SK-N-SH treated with all-trans-retinoic acid at 6 μM for 48 hours (cell line): ENCODE measurements at regions not wholly inside any gene's neighbourhood (a gene's known extent, or its start where the extent isn't known, plus 50 kb on each side); places are given as distances from the start of the nearest gene placed in this dataset.

Experiments
- ATAC-seq: fragments of 200-7000 bp; cut with Tn5 transposase; 3 replicates; pipeline ENCODE4 v1.9.1; 2020; ENCODE audit warnings: mild to moderate bottlenecking, moderate library complexity
- ARNTL ChIP-seq: fragments of 450-650 bp; formaldehyde crosslinking; IDR thresholded peaks from 2 replicates; pipeline ENCODE4 v1.5.0; 2020; ENCODE audit warnings: low read depth, mild to moderate bottlenecking, moderate library complexity, borderline replicate concordance
- BACH2 ChIP-seq: fragments of 250-450 bp; sonication (Bioruptor Pico); IDR thresholded peaks from 2 replicates; pipeline ENCODE4 v1.9.0; 2021; ENCODE audit warnings: mild to moderate bottlenecking, borderline replicate concordance
- CREB5 ChIP-seq: fragments of 250-450 bp; sonication (Bioruptor Pico); IDR thresholded peaks from 2 replicates; pipeline ENCODE4 v1.5.1; 2020; ENCODE audit warnings: low read depth, mild to moderate bottlenecking, moderate library complexity
- ESRRG ChIP-seq: fragments of 250-450 bp; sonication (Bioruptor Pico); IDR thresholded peaks from 2 replicates; pipeline ENCODE4 v1.6.1; 2021; ENCODE audit warnings: mild to moderate bottlenecking
- GLIS3 ChIP-seq: fragments of 250-450 bp; sonication (Bioruptor Pico); IDR thresholded peaks from 2 replicates; pipeline ENCODE4 v1.5.0; 2020; ENCODE audit warnings: mild to moderate bottlenecking, moderate library complexity
- ISL1 ChIP-seq: fragments of 250-450 bp; sonication (Bioruptor Pico); IDR thresholded peaks from 2 replicates; pipeline ENCODE4 v2.1.2; 2022; ENCODE audit warnings: mild to moderate bottlenecking, moderate library complexity
- OSR1 ChIP-seq: fragments of 250-450 bp; sonication (Bioruptor Pico); IDR thresholded peaks from 2 replicates; pipeline ENCODE4 v1.8.0; 2022; ENCODE audit warnings: moderate library complexity, mild to moderate bottlenecking, inconsistent platforms
- PATZ1 ChIP-seq: fragments of 250-450 bp; sonication (Bioruptor Pico); IDR thresholded peaks from 2 replicates; pipeline ENCODE4 v1.8.0; 2020; ENCODE audit warnings: mild to moderate bottlenecking, moderate library complexity, borderline replicate concordance
- PPARA ChIP-seq: fragments of 250-450 bp; sonication (Bioruptor Pico); IDR thresholded peaks from 2 replicates; pipeline ENCODE4 v1.5.0; 2020; ENCODE audit warnings: mild to moderate bottlenecking, borderline replicate concordance
- RARB ChIP-seq: fragments of 250-450 bp; sonication (Bioruptor Pico); IDR thresholded peaks from 2 replicates; pipeline ENCODE4 v1.8.0; 2021; ENCODE audit warnings: mild to moderate bottlenecking, moderate library complexity
- SNAI2 ChIP-seq: fragments of 250-450 bp; sonication (Bioruptor Pico); IDR thresholded peaks from 2 replicates; pipeline ENCODE4 v1.5.0; 2020; ENCODE audit warnings: mild to moderate bottlenecking, moderate library complexity
- TOX ChIP-seq: fragments of 250-450 bp; sonication (Bioruptor Pico); IDR thresholded peaks from 2 replicates; pipeline ENCODE4 v1.8.0; 2021; ENCODE audit warnings: mild to moderate bottlenecking, moderate library complexity, borderline replicate concordance
- ZC3H10 ChIP-seq: fragments of 250-450 bp; sonication (Bioruptor Pico); IDR thresholded peaks from 2 replicates; pipeline ENCODE4 v1.5.1; 2021; ENCODE audit warnings: mild to moderate bottlenecking, moderate library complexity
- ZFP3 ChIP-seq: fragments of 250-450 bp; sonication (Bioruptor Pico); IDR thresholded peaks from 2 replicates; pipeline ENCODE4 v1.5.0; 2020; ENCODE audit warnings: mild to moderate bottlenecking, moderate library complexity
- ZFP30 ChIP-seq: fragments of 450-650 bp; formaldehyde crosslinking; IDR thresholded peaks from 2 replicates; pipeline ENCODE4 v1.5.0; 2022; ENCODE audit warnings: mild to moderate bottlenecking, moderate library complexity
- ZNF565 ChIP-seq: fragments of 450-650 bp; formaldehyde crosslinking; conservative IDR thresholded peaks from 2 replicates; pipeline ENCODE4 v1.5.0; 2020; ENCODE audit warnings: low read depth, mild to moderate bottlenecking, moderate library complexity
- ZNF8 ChIP-seq: fragments of 450-650 bp; formaldehyde crosslinking; IDR thresholded peaks from 2 replicates; pipeline ENCODE4 v1.5.0; 2020; ENCODE audit warnings: mild to moderate bottlenecking, moderate library complexity
- TF ChIP-seq, protein P1 (sequence below): fragments of 250-450 bp; sonication (Bioruptor Pico); IDR thresholded peaks from 2 replicates; pipeline ENCODE4 v1.5.1; 2021; ENCODE audit warnings: mild to moderate bottlenecking, moderate library complexity
- TF ChIP-seq, protein P2 (sequence below): fragments of 250-450 bp; sonication (Bioruptor Pico); IDR thresholded peaks from 2 replicates; pipeline ENCODE4 v1.5.0; 2020; ENCODE audit warnings: mild to moderate bottlenecking, moderate library complexity
- TF ChIP-seq, protein P3 (sequence below): fragments of 250-450 bp; sonication (Bioruptor Pico); IDR thresholded peaks from 2 replicates; pipeline ENCODE4 v1.8.0; 2021; ENCODE audit warnings: low read depth, mild to moderate bottlenecking, moderate library complexity, borderline replicate concordance

DNA sequence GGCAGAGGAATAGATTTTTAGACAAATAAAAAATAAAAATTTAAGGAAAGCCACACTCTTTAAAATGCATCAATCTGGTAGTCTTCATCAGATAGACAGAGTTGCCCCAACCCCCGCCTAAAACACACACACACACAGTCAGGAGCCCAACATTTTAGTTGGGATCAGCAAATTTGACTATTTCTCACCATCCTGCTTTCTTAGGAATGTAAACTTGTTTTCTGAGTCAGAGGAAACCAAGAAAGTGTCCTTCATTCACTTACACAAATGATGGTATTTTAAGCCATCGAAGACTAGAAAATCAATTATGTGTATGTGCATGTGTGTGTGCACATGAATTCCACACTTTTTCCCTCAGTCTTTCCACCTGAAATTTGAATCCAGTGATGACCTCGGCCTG is 1657.5 kb downstream of the SLITRK1 start:
- TF ChIP-seq ESRRG (CRISPR knock-in tag) (no peak), OSR1 (CRISPR knock-in tag) (no peak), GLIS3 (CRISPR knock-in tag) (no peak), ZNF8 (CRISPR knock-in tag) (no peak), RARB (no peak), ISL1 (CRISPR knock-in tag) (no peak), ZNF565 (CRISPR knock-in tag) (no peak)
- TF ChIP-seq, all 23 proteins: peak for 0
- no peak for ATAC-seq

DNA sequence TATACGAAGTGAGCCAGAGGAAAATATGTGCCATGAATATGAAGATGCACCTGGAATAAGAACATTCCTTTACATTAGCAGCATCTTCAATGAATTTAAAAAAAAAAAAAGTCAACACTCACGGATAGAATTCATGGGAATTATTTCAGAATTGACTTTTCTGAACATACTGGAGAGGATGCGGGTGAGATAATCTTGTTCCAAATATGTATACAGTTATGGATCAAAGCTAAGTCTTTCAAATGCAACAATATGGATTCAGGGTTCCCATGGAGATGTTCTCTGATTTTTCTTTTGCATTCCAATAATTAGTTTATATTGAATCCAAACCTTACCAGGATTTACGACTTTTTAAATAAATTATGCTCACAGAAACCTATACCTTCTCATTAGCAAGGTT is 1660.7 kb downstream of the SLITRK1 start:
- TF ChIP-seq ISL1 (CRISPR knock-in tag), result no peak
- TF ChIP-seq PATZ1, result no peak
- TF ChIP-seq ZFP3 (CRISPR knock-in tag), result no peak
- no peak for TF ChIP-seq ZFP30 (CRISPR knock-in tag)
- TF ChIP-seq ZC3H10 (CRISPR knock-in tag), result no peak
- TF ChIP-seq CREB5 (CRISPR knock-in tag), result no peak
- TF ChIP-seq ARNTL (CRISPR knock-in tag), result no peak
- TF ChIP-seq ZNF8 (CRISPR knock-in tag), result no peak
- TF ChIP-seq ZNF565 (CRISPR knock-in tag), result no peak
- TF ChIP-seq TOX (CRISPR knock-in tag), result no peak
- TF ChIP-seq PPARA (CRISPR knock-in tag), result no peak
- no peak for ATAC-seq

- TF ChIP-seq ESRRG (CRISPR knock-in tag) (no peak), ZC3H10 (CRISPR knock-in tag) (no peak), SNAI2 (CRISPR knock-in tag) (no peak), RARB (no peak), ZFP3 (CRISPR knock-in tag) (no peak), ZFP30 (CRISPR knock-in tag) (no peak), BACH2 (CRISPR knock-in tag) (no peak), GLIS3 (CRISPR knock-in tag) (no peak), PPARA (CRISPR knock-in tag) (no peak), ISL1 (CRISPR knock-in tag) (no peak)
- TF ChIP-seq, protein P1, sequence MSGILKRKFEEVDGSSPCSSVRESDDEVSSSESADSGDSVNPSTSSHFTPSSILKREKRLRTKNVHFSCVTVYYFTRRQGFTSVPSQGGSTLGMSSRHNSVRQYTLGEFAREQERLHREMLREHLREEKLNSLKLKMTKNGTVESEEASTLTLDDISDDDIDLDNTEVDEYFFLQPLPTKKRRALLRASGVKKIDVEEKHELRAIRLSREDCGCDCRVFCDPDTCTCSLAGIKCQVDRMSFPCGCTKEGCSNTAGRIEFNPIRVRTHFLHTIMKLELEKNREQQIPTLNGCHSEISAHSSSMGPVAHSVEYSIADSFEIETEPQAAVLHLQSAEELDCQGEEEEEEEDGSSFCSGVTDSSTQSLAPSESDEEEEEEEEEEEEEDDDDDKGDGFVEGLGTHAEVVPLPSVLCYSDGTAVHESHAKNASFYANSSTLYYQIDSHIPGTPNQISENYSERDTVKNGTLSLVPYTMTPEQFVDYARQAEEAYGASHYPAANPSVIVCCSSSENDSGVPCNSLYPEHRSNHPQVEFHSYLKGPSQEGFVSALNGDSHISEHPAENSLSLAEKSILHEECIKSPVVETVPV, result no peak
- TF ChIP-seq, protein P2, sequence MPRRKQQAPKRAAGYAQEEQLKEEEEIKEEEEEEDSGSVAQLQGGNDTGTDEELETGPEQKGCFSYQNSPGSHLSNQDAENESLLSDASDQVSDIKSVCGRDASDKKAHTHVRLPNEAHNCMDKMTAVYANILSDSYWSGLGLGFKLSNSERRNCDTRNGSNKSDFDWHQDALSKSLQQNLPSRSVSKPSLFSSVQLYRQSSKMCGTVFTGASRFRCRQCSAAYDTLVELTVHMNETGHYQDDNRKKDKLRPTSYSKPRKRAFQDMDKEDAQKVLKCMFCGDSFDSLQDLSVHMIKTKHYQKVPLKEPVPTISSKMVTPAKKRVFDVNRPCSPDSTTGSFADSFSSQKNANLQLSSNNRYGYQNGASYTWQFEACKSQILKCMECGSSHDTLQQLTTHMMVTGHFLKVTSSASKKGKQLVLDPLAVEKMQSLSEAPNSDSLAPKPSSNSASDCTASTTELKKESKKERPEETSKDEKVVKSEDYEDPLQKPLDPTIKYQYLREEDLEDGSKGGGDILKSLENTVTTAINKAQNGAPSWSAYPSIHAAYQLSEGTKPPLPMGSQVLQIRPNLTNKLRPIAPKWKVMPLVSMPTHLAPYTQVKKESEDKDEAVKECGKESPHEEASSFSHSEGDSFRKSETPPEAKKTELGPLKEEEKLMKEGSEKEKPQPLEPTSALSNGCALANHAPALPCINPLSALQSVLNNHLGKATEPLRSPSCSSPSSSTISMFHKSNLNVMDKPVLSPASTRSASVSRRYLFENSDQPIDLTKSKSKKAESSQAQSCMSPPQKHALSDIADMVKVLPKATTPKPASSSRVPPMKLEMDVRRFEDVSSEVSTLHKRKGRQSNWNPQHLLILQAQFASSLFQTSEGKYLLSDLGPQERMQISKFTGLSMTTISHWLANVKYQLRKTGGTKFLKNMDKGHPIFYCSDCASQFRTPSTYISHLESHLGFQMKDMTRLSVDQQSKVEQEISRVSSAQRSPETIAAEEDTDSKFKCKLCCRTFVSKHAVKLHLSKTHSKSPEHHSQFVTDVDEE (CRISPR knock-in tag), result no peak
- TF ChIP-seq, protein P3, sequence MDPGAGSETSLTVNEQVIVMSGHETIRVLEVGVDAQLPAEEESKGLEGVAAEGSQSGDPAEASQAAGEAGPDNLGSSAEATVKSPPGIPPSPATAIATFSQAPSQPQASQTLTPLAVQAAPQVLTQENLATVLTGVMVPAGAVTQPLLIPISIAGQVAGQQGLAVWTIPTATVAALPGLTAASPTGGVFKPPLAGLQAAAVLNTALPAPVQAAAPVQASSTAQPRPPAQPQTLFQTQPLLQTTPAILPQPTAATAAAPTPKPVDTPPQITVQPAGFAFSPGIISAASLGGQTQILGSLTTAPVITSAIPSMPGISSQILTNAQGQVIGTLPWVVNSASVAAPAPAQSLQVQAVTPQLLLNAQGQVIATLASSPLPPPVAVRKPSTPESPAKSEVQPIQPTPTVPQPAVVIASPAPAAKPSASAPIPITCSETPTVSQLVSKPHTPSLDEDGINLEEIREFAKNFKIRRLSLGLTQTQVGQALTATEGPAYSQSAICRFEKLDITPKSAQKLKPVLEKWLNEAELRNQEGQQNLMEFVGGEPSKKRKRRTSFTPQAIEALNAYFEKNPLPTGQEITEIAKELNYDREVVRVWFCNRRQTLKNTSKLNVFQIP (CRISPR knock-in tag), result no peak
- ATAC-seq, result no peak
Observed at GRCh38 chr13:82220641-82221040, 1661.6 kb downstream of the SLITRK1 start.
